C4-2B (cell line): ENCODE measurements at regions not wholly inside any gene's neighbourhood (a gene's known extent, or its start where the extent isn't known, plus 50 kb on each side); places are given as distances from the start of the nearest gene placed in this dataset.
A peak's percentile ranks its signal among the peaks of the same experiment; 100 is the strongest.

Source experiments
- H3K27ac ChIP-seq: fragments of 450-650 bp; 2 replicates; pipeline ENCODE4 v1.5.1; 2017
- CTCF ChIP-seq: fragments of 450-650 bp; conservative IDR thresholded peaks from 2 replicates; pipeline ENCODE4 v1.5.1; 2017; ENCODE audit warnings: mild to moderate bottlenecking
- ZFX ChIP-seq: fragments of 450-650 bp; IDR thresholded peaks from 2 replicates; pipeline ENCODE4 v1.6.1; 2017

- no peak overlapping the region for H3K27ac ChIP-seq
- no peak for TF ChIP-seq ZFX
- peak; percentile 54 for TF ChIP-seq CTCF
Observed at GRCh38 chrX:8971116-8971515, 62.8 kb downstream of the FAM9B start.

DNA sequence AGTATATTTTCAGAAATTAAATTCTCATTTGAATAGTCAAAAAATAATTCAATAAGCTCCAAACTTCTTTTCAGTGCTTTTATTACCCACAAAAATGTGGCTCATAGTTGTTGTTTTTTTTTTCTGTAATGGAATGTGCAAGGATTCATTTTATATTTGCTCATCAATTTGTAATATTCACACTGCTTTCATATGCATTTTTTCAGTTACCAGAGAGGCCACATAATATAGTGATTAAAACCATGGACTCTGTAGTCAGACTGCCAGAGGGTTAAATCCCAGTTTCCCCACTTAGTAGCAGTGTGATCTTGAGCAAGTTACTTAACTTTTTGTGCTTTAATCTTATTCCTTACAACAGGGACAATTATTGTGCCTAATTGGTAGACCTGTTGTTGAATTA, 64.5 kb downstream of the FAM9B start:
- no peak overlapping the region for H3K27ac ChIP-seq
- TF ChIP-seq CTCF: no peak
- TF ChIP-seq ZFX: no peak

GRCh38 chrX:8967461-8967860, 66.5 kb downstream of the FAM9B start:
- H3K27ac ChIP-seq: no peak overlapping the region
- TF ChIP-seq CTCF (no peak), ZFX (no peak)

GRCh38 chrX:8960957-8961468, 72.9 kb downstream of the FAM9B start:
- no peak overlapping the region for H3K27ac ChIP-seq
- TF ChIP-seq CTCF: no peak
- no peak for TF ChIP-seq ZFX

- no peak overlapping the region for H3K27ac ChIP-seq
- TF ChIP-seq ZFX: no peak
- no peak for TF ChIP-seq CTCF
Observed at GRCh38 chrX:8955511-8955910, 78.4 kb downstream of the FAM9B start.

- no peak for TF ChIP-seq CTCF
- TF ChIP-seq ZFX: no peak
- no peak overlapping the region for H3K27ac ChIP-seq
Observed at GRCh38 chrX:8946563-8946962, 87.4 kb downstream of the FAM9B start.

DNA sequence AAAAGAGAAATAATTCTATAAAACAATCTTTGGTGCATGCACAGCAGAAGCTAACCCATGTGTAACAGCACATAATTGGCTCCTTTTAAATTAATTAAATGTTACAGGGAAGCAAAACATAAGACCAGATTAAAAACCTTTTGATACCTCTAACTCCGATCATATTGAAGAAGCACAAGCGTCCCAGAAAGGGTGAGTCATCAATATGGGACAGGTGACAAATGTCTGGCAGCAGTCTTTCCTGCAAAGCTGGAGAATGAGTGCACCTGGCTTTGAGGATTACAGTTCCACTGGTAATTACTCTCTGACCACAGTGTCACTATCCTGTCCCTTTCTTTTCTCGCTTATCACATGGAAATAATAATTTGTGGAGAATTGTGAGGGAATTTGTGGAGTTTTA, 94.6 kb downstream of the FAM9B start:
- no peak for TF ChIP-seq ZFX
- H3K27ac ChIP-seq: no peak overlapping the region

DNA sequence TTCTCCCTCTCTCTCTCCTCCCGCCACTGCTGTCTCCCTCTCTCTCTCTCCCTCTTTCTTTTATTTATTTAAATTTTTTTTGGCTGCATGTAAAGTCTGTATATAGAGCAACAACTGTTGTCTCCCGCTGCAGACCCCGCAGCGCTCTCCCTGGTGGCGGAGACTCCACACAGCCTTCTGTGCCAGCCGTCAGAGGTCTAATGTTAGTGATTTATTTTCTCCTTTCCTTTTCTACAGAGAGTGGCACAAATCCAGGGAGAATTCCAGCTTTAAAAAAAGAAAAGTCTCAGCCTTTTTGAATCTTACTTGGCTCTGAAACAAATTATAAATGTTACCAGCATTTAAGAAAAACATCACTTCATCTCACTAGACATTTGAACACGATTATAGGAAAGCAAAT, 106.2 kb downstream of the FAM9B start:
- H3K27ac ChIP-seq: no peak overlapping the region
- TF ChIP-seq ZFX: no peak
- no peak for TF ChIP-seq CTCF
